ENCODE measurements at regions not wholly inside any gene's neighbourhood (a gene's known extent, or its start where the extent isn't known, plus 50 kb on each side); places are given as distances from the start of the nearest gene placed in this dataset.

DNA sequence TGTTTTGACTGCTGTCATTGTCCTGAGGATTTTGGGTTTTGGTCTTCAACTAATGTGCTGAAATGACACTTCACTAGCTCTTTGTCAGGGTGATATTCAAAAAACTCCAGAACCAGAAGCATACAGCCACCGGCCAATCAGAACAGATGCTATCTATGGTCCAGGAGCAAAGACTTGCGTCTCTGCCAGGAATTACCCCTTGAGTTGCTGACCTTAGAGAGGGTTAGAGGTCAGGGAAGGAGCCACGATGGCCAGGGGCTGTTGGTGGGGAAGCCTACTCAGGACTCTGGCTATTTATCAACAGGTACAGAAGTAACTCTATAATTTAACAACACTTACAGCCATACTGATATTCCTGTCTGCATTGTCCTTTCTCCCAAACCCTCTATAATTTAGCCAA is 356.8 kb downstream of the EFNA5 start:
- TF ChIP-seq, protein P1, sequence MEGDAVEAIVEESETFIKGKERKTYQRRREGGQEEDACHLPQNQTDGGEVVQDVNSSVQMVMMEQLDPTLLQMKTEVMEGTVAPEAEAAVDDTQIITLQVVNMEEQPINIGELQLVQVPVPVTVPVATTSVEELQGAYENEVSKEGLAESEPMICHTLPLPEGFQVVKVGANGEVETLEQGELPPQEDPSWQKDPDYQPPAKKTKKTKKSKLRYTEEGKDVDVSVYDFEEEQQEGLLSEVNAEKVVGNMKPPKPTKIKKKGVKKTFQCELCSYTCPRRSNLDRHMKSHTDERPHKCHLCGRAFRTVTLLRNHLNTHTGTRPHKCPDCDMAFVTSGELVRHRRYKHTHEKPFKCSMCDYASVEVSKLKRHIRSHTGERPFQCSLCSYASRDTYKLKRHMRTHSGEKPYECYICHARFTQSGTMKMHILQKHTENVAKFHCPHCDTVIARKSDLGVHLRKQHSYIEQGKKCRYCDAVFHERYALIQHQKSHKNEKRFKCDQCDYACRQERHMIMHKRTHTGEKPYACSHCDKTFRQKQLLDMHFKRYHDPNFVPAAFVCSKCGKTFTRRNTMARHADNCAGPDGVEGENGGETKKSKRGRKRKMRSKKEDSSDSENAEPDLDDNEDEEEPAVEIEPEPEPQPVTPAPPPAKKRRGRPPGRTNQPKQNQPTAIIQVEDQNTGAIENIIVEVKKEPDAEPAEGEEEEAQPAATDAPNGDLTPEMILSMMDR (IDR thresholded peaks at IDR 0.05 in 4 of 5, conservative IDR thresholded peaks at IDR 0.05 in 1 of 5), result no peak
- no peak for TF ChIP-seq POLR2A (IDR thresholded peaks at IDR 0.05)
